Fibroblast of mammary gland (primary cell): ENCODE measurements at regions not wholly inside any gene's neighbourhood (a gene's known extent, or its start where the extent isn't known, plus 50 kb on each side); places are given as distances from the start of the nearest gene placed in this dataset.

Experiments
- DNase-seq: peaks from one replicate; pipeline ENCODE4 v3.0.0-alpha.2; 2010; ENCODE audit warnings: low read depth
- H3K4me3 ChIP-seq: 2 replicates; pipeline ENCODE4 v1.5.1; 2011; ENCODE audit warnings: low read depth, mild to moderate bottlenecking, low read length, moderate library complexity; ENCODE audit not compliant: control insufficient read depth
- CTCF ChIP-seq: conservative IDR thresholded peaks from 2 replicates; pipeline ENCODE4 v1.5.1; 2011; ENCODE audit warnings: low read depth, low read length, inconsistent platforms; ENCODE audit not compliant: control insufficient read depth, insufficient read depth

DNA sequence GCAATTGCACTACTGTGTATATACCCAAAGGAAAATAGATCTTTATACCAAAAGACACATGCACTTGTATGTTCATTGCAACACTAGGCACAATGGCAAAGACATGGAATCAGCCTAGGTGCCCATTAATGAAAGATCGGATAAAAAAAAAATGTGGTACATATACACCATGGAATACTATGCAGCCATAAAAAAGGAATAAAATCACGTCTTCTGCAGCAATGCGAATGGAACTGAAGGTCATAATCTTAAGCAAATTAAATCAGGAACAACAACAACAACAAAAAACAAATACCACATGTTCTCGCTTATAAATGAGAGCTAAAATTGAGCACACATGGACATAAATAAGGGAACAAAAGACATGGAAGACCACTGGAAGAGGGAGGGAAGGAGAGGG is 266.7 kb upstream of the CDH18 start:
- DNase-seq, result no peak
- no peak for TF ChIP-seq CTCF
- H3K4me3 ChIP-seq, result no peak overlapping the region

GRCh38 chr5:20248118-20248517 is 260.1 kb upstream of the CDH18 start:
- no peak for TF ChIP-seq CTCF
- H3K4me3 ChIP-seq, result no peak overlapping the region
- DNase-seq, result no peak

DNA sequence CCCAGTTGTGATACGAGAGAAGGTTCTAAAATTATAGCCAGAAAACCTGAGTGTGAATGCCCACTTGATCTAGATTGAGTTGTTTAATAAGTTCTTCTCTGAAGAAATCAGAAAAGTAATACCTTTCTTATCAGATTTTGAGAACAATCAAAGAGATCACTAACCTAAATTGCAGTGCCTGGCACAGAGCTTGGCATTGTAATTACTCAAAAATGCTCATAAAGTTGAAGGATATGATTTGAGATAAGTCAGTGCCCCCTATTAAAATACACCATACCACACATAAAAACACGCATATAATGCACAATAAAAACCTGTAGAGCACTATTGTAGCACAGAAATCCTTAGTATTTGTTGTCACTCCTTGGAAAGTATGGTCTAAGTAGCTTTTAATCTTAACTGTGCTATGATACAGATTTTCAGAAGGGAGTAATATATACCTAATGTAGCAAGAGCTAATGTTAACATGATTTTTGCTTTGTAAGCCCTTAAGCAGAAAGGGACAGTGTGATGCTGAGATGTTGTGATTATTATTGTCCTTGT is 257.5 kb upstream of the CDH18 start:
- H3K4me3 ChIP-seq, result no peak overlapping the region
- no peak for TF ChIP-seq CTCF
- no peak for DNase-seq

DNA sequence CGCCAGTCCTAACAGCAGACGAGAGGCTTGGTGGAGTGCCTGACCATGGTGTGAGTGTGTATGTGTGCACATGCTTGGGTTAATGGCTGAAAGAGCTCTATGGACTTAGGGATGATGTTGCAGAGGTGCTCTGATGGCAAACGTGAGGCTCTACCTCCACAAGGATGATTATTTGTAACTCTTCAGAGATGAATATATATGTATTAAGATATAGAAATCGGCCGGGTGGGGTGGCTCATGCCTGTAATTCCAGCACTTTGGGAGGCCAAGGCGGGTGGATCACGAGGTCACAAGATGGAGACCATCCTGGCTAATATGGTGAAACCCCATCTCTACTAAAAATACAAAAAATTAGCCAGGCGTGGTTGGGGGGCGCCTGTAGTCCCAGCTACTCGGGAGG is 253.4 kb upstream of the CDH18 start:
- no peak for DNase-seq
- no peak for TF ChIP-seq CTCF
- no peak overlapping the region for H3K4me3 ChIP-seq

DNA sequence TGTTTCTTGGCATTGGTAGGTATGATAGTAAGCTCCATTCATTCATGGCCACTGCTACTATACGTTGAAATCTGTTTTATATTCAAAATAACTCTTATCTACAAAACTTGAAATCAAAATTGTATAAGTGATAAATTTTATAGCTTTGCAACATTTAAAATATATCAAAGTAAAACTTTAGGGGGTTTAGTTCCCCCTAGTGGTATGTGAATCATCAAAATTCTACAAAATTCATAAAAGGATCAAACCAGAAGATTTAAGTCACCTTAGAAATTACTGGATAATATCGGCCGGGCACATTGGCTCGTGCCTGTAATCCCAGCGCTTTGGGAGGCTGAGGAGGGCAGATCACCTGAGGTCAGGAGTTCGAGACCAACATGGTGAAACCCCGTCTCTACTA is 243.0 kb upstream of the CDH18 start:
- DNase-seq, result no peak
- H3K4me3 ChIP-seq, result no peak overlapping the region
- TF ChIP-seq CTCF, result no peak

DNA sequence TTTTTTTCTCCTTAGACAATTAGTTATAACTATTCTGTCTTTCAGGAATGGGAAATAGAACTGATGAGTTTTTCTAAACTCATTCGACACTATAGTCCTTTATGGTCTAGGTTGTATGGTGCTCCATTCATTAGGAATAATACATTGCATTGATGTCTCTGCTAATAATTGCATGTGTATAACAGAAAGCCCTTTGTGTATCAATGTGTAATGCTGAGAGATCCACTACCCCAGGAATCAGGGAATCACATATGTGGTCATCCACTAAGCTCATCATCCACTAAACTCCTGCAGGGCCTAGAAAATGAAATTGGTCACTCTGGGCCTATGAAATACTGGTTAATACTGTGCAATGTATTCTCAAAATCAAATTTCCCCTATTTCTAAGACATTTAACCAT is 242.0 kb upstream of the CDH18 start:
- H3K4me3 ChIP-seq, result no peak overlapping the region
- TF ChIP-seq CTCF, result no peak
- DNase-seq, result no peak

DNA sequence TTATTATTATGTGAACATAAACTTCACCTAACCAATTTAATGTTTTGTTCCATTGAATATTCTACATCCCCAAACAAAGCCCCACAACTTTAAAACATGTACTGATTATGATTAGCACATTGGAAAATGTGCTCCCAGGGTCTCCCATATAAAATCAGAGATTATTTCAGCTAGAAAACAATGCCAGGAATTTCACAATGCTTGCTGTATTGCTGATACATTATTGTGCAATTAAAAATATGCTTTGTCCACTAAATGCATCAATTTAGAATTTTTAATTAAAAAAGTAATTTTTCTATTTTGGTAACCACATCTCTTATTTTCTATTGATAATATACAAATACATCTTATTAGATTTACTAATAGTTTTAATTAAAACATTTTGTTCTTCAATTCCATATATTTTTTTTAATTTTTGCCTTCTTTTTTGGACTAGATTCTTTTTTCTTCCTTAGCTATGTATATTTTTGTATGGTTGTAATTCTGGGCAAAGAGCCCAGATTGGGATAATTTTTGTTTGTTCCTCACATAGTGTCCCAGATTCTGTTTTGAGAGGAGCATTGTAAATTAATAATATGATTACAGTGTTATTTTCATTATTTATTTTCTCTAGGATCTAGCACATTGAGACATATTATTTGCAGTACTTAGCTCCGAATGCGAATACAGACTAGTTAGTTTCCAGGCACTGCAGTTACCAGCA is 241.5 kb upstream of the CDH18 start:
- no peak for DNase-seq
- no peak overlapping the region for H3K4me3 ChIP-seq
- no peak for TF ChIP-seq CTCF
